ENCODE measurements at regions not wholly inside any gene's neighbourhood (a gene's known extent, or its start where the extent isn't known, plus 50 kb on each side); places are given as distances from the start of the nearest gene placed in this dataset.

GRCh38 chr6:91994787-91995186 lies 1407.9 kb upstream of the MAP3K7 start:
- no peak overlapping the region for H3K4me3 ChIP-seq (replicated peaks; ENCODE audit: insufficient read depth, low read length)
- no peak overlapping the region for H3K27ac ChIP-seq (replicated peaks)
- TF ChIP-seq, protein P1, sequence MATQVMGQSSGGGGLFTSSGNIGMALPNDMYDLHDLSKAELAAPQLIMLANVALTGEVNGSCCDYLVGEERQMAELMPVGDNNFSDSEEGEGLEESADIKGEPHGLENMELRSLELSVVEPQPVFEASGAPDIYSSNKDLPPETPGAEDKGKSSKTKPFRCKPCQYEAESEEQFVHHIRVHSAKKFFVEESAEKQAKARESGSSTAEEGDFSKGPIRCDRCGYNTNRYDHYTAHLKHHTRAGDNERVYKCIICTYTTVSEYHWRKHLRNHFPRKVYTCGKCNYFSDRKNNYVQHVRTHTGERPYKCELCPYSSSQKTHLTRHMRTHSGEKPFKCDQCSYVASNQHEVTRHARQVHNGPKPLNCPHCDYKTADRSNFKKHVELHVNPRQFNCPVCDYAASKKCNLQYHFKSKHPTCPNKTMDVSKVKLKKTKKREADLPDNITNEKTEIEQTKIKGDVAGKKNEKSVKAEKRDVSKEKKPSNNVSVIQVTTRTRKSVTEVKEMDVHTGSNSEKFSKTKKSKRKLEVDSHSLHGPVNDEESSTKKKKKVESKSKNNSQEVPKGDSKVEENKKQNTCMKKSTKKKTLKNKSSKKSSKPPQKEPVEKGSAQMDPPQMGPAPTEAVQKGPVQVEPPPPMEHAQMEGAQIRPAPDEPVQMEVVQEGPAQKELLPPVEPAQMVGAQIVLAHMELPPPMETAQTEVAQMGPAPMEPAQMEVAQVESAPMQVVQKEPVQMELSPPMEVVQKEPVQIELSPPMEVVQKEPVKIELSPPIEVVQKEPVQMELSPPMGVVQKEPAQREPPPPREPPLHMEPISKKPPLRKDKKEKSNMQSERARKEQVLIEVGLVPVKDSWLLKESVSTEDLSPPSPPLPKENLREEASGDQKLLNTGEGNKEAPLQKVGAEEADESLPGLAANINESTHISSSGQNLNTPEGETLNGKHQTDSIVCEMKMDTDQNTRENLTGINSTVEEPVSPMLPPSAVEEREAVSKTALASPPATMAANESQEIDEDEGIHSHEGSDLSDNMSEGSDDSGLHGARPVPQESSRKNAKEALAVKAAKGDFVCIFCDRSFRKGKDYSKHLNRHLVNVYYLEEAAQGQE (IDR thresholded peaks at IDR 0.05; ENCODE audit: insufficient replicate concordance, low read depth), result no peak
- TF ChIP-seq POLR2AphosphoS5 (IDR thresholded peaks at IDR 0.05; ENCODE audit: low read depth), result no peak
- TF ChIP-seq GABPA (IDR thresholded peaks at IDR 0.05; ENCODE audit: low read depth), result no peak
- no peak for TF ChIP-seq SPI1 (IDR thresholded peaks at IDR 0.05; ENCODE audit: borderline replicate concordance, low read depth)
- no peak for TF ChIP-seq CTCF (IDR thresholded peaks at IDR 0.05; ENCODE audit: insufficient read depth, low read length)
- no peak for DNase-seq (ENCODE audit: low read depth in 1 of 2, low spot score in 1 of 2)
- H3K27me3 ChIP-seq (ENCODE audit: insufficient read depth, poor library complexity, severe bottlenecking), result no peaks in the 10 kb centered on the region

DNA sequence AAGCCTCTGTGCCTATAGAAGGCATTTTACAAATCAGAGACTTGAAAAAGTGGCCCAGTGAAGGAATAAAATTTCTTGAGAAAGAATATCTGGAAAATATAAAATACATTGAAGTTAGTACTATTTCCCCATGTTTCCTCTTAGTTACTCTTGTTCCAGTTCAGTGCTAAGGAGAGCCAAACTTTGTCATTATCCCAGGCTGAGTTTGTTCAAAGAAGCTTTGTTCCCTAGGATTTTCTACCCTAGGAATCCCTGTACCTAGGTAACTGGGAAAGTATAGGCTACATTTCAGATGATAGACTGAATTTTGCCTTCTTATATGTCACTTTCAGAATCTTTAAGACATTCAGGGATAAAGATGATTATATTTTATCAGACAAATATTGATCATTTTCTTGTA lies 1395.7 kb upstream of the MAP3K7 start:
- Histone ChIP-seq H3K4me3 (replicated peaks; ENCODE audit: insufficient read depth, low read length) (no peak overlapping the region), H3K27ac (replicated peaks) (no peak overlapping the region), H3K27me3 (ENCODE audit: insufficient read depth, poor library complexity, severe bottlenecking) (no peaks in the 10 kb centered on the region)
- no peak for DNase-seq (ENCODE audit: low read depth in 1 of 2, low spot score in 1 of 2)
- TF ChIP-seq SPI1 (IDR thresholded peaks at IDR 0.05; ENCODE audit: borderline replicate concordance, low read depth), result no peak

GRCh38 chr6:91976797-91977196 lies 1389.9 kb upstream of the MAP3K7 start:
- H3K4me3 ChIP-seq (replicated peaks; ENCODE audit: insufficient read depth, low read length), result no peak overlapping the region
- TF ChIP-seq CTCF (IDR thresholded peaks at IDR 0.05; ENCODE audit: insufficient read depth, low read length) (no peak), SPI1 (IDR thresholded peaks at IDR 0.05; ENCODE audit: borderline replicate concordance, low read depth) (no peak), GABPA (IDR thresholded peaks at IDR 0.05; ENCODE audit: low read depth) (no peak), POLR2AphosphoS5 (IDR thresholded peaks at IDR 0.05; ENCODE audit: low read depth) (no peak)
- TF ChIP-seq, protein P1 (IDR thresholded peaks at IDR 0.05; ENCODE audit: insufficient replicate concordance, low read depth), result no peak
- no peaks in the 10 kb centered on the region for H3K27me3 ChIP-seq (ENCODE audit: insufficient read depth, poor library complexity, severe bottlenecking)
- no peak overlapping the region for H3K27ac ChIP-seq (replicated peaks)
- no peak for DNase-seq (ENCODE audit: low read depth in 1 of 2, low spot score in 1 of 2)

- H3K27me3 ChIP-seq (ENCODE audit: insufficient read depth, poor library complexity, severe bottlenecking), result no peaks in the 10 kb centered on the region
- no peak overlapping the region for H3K4me3 ChIP-seq (replicated peaks; ENCODE audit: insufficient read depth, low read length)
- DNase-seq (ENCODE audit: low read depth in 1 of 2, low spot score in 1 of 2), result no peak
- no peak for TF ChIP-seq POLR2AphosphoS5 (IDR thresholded peaks at IDR 0.05; ENCODE audit: low read depth)
- TF ChIP-seq, protein P1 (IDR thresholded peaks at IDR 0.05; ENCODE audit: insufficient replicate concordance, low read depth), result no peak
- TF ChIP-seq GABPA (IDR thresholded peaks at IDR 0.05; ENCODE audit: low read depth), result no peak
- no peak for TF ChIP-seq CTCF (IDR thresholded peaks at IDR 0.05; ENCODE audit: insufficient read depth, low read length)
- no peak for TF ChIP-seq SPI1 (IDR thresholded peaks at IDR 0.05; ENCODE audit: borderline replicate concordance, low read depth)
- H3K27ac ChIP-seq (replicated peaks), result no peak overlapping the region
These were observed 1383.8 kb upstream of the MAP3K7 start for GRCh38 chr6:91970700-91971099.
